Natural killer cell treated with Interleukin-12 subunit alpha and Interleukin-12 subunit beta and Interleukin-15 and Interleukin-18, amount 100 ng/mL, for 72 hours (primary cell): ENCODE measurements at regions not wholly inside any gene's neighbourhood (a gene's known extent, or its start where the extent isn't known, plus 50 kb on each side); places are given as distances from the start of the nearest gene placed in this dataset.

Source experiments
- ATAC-seq, 2 donors: fragments of 150-1000 bp; cut with Tn5 transposase in 1 of 2; sonication (Bioruptor Pico), chemical (Tn5 transposase) in 1 of 2; 2 replicates each; pipeline ENCODE4 v1.10.0; 2021
- DNase-seq: peaks from one replicate; pipeline ENCODE4 v3.0.0; 2022; ENCODE audit warnings: low spot score
- H3K27ac Mint-ChIP-seq, 2 donors: 1 replicate in 1 of 2; 2 replicates in 1 of 2; pipeline ENCODE4 v1.8.0; 2022; ENCODE audit warnings: mixed read lengths in 2 of 2, mild to moderate bottlenecking in 1 of 2, moderate library complexity in 1 of 2
- H3K27me3 Mint-ChIP-seq, 2 donors: 1 replicate in 1 of 2; 2 replicates in 1 of 2; pipeline ENCODE4 v1.8.0; 2022; ENCODE audit warnings: mixed read lengths in 2 of 2
- H3K36me3 Mint-ChIP-seq: one replicate; pipeline ENCODE4 v1.8.0; 2022; ENCODE audit warnings: mixed read lengths
- H3K4me1 Mint-ChIP-seq, 2 donors: 1 replicate in 1 of 2; 2 replicates in 1 of 2; pipeline ENCODE4 v1.8.0; 2022; ENCODE audit warnings: low read depth in 2 of 2, mixed read lengths in 2 of 2, mild to moderate bottlenecking in 1 of 2
- H3K4me3 Mint-ChIP-seq: one replicate; pipeline ENCODE4 v1.8.0; 2022; ENCODE audit warnings: mixed read lengths
- H3K9me3 Mint-ChIP-seq: 2 replicates; pipeline ENCODE4 v1.8.0; 2022; ENCODE audit warnings: mixed read lengths

GRCh38 chr4:76841026-76841425 is 56.9 kb downstream of the SOWAHB start:
- Mint-ChIP-seq H3K27ac (no peak overlapping the region), H3K36me3 (no peaks in the 10 kb centered on the region), H3K4me3 (no peak overlapping the region), H3K27me3 (peaks cover 6 to 14% of the 10 kb centered on the region in 2 donors), H3K9me3 (no peaks in the 10 kb centered on the region), H3K4me1 (no peaks in the 10 kb centered on the region)
- ATAC-seq (no peak), DNase-seq (no peak)

GRCh38 chr4:76836860-76837562 is 60.9 kb downstream of the SOWAHB start:
- H3K27ac Mint-ChIP-seq = no peak overlapping the region
- H3K9me3 Mint-ChIP-seq = no peaks in the 10 kb centered on the region
- no peaks in the 10 kb centered on the region for H3K36me3 Mint-ChIP-seq
- H3K4me1 Mint-ChIP-seq = no peaks in the 10 kb centered on the region
- peak in 1 of 2 donors; percentile 48 for ATAC-seq
- no peak overlapping the region for H3K4me3 Mint-ChIP-seq
- no peak for DNase-seq
- H3K27me3 Mint-ChIP-seq = peaks cover 0 to 6% of the 10 kb centered on the region in 2 donors
